ENCODE measurements at regions not wholly inside any gene's neighbourhood (a gene's known extent, or its start where the extent isn't known, plus 50 kb on each side); places are given as distances from the start of the nearest gene placed in this dataset.

GRCh38 chr13:90701264-90701663 is 646.2 kb upstream of the MIR17HG start:
- TF ChIP-seq CTCF (IDR thresholded peaks at IDR 0.05; ENCODE audit: low read depth, low read length, poor library complexity, severe bottlenecking) = no peak
- no peak for TF ChIP-seq EZH2phosphoT487 (IDR thresholded peaks at IDR 0.05; ENCODE audit: borderline replicate concordance, low read length)
